H1 (cell line): ENCODE measurements at regions not wholly inside any gene's neighbourhood (a gene's known extent, or its start where the extent isn't known, plus 50 kb on each side); places are given as distances from the start of the nearest gene placed in this dataset.
A peak's percentile ranks its signal among the peaks of the same experiment; 100 is the strongest.

Experiments used
- CTCF ChIA-PET: fragments of 300-600 bp; sonication (Branson Sonifier 250); formaldehyde crosslinking; loops from one replicate; lab custom pipeline; 2021; ENCODE audit not compliant: partially characterized antibody; lab: Charles Lee
- POLR2A ChIA-PET: fragments of 300-600 bp; sonication (Branson Sonifier 250); formaldehyde crosslinking; loops from one replicate; lab custom pipeline; 2021; ENCODE audit warnings: inconsistent platforms; ENCODE audit not compliant: partially characterized antibody; lab: Charles Lee
- DNase-seq, 2 experiments: peaks; one replicate each; pipeline versions ENCODE4 v3.0.0 to v3.0.0-alpha.2; 2010 to 2022; ENCODE audit warnings: low spot score in 2 of 2, low read depth in 1 of 2, mixed read lengths in 1 of 2
- FAIRE-seq: peaks from 2 replicates; lab custom pipeline; 2011; peaks lifted over from hg19 to GRCh38; lab: Jason Lieb, UNC
- H2AFZ ChIP-seq: 2 replicates; pipeline ENCODE4 v1.8.1; 2012; ENCODE audit warnings: low read length, inconsistent platforms
- H2AK5ac ChIP-seq: 2 replicates; pipeline ENCODE4 v1.6.1; 2013; ENCODE audit warnings: low read depth, low read length
- H2BK120ac ChIP-seq: replicated peaks from 2 replicates; pipeline ENCODE3; 2013; ENCODE audit warnings: low read depth, low read length, inconsistent platforms
- H2BK12ac ChIP-seq: 2 replicates; pipeline ENCODE4 v1.6.1; 2013; ENCODE audit warnings: low read depth, low read length
- H2BK15ac ChIP-seq: 2 replicates; pipeline ENCODE4 v1.6.1; 2013; ENCODE audit warnings: low read length
- H2BK20ac ChIP-seq: 2 replicates; pipeline ENCODE4 v1.6.1; 2013; ENCODE audit warnings: low read length
- H2BK5ac ChIP-seq: 2 replicates; pipeline ENCODE4 v1.6.1; 2013; ENCODE audit warnings: low read depth, low read length
- H3K14ac ChIP-seq: 2 replicates; pipeline ENCODE4 v1.6.1; 2013; ENCODE audit warnings: inconsistent platforms; ENCODE audit not compliant: insufficient read length
- H3K18ac ChIP-seq: 2 replicates; pipeline ENCODE4 v1.6.1; 2013; ENCODE audit warnings: low read length; ENCODE audit errors: extremely low read depth
- H3K23ac ChIP-seq: 2 replicates; pipeline ENCODE4 v1.6.1; 2013; ENCODE audit warnings: inconsistent platforms; ENCODE audit not compliant: insufficient read length
- H3K23me2 ChIP-seq: 2 replicates; pipeline ENCODE4 v1.6.1; 2013; ENCODE audit warnings: low read depth, low read length
- H3K27ac ChIP-seq: 2 replicates; pipeline ENCODE4 v1.6.1; 2011; ENCODE audit warnings: low read depth, low read length, inconsistent platforms
- H3K27me3 ChIP-seq, 4 experiments: replicated peaks in 1 of 4; 1 replicate in 1 of 4; 2 replicates in 3 of 4; pipeline versions ENCODE4 v1.6.1 to v1.8.1; 2011 to 2013; ENCODE audit warnings: low read length in 3 of 4, mild to moderate bottlenecking in 3 of 4, inconsistent platforms in 2 of 4, mixed read lengths in 2 of 4, moderate library complexity in 1 of 4; ENCODE audit not compliant: control insufficient read depth in 3 of 4, insufficient read depth in 3 of 4; ENCODE audit errors: extremely low read depth in 1 of 4
- H3K36me3 ChIP-seq, 4 experiments: 2 replicates each; pipeline versions ENCODE4 v1.6.1 to v1.8.1; 2011 to 2013; ENCODE audit warnings: mild to moderate bottlenecking in 4 of 4, low read length in 3 of 4, moderate library complexity in 2 of 4, control low read depth in 1 of 4, inconsistent platforms in 1 of 4; ENCODE audit not compliant: insufficient read depth in 4 of 4, control insufficient read depth in 2 of 4
- H3K4ac ChIP-seq: replicated peaks from 2 replicates; pipeline ENCODE3; 2013; ENCODE audit warnings: low read length, low read depth, mixed read lengths, inconsistent platforms; ENCODE audit not compliant: insufficient read length
- H3K4me1 ChIP-seq, 4 experiments: replicated peaks in 1 of 4; 1 replicate in 1 of 4; 2 replicates in 3 of 4; pipeline versions ENCODE4 v1.6.1 to v1.8.1; 2011 to 2013; ENCODE audit warnings: low read length in 3 of 4, inconsistent platforms in 2 of 4, mixed read lengths in 1 of 4; ENCODE audit not compliant: insufficient read depth in 4 of 4, control insufficient read depth in 3 of 4
- H3K4me2 ChIP-seq, 2 experiments: 2 replicates each; pipeline versions ENCODE4 v1.6.1 to v1.8.1; 2011 to 2013; ENCODE audit warnings: low read depth in 2 of 2, low read length in 2 of 2, control low read depth in 1 of 2, inconsistent platforms in 1 of 2, mild to moderate bottlenecking in 1 of 2; ENCODE audit not compliant: insufficient read depth in 1 of 2
- H3K4me3 ChIP-seq, 4 experiments: fragments of 200-600, 300-600 bp in 1 of 4; sonication (generic), shearing (Covaris generic), sonication (Bioruptor Twin) in 1 of 4; 2 replicates each; pipeline versions ENCODE4 v1.5.1 to v1.8.1; 2011 to 2016; ENCODE audit warnings: low read length in 4 of 4, low read depth in 3 of 4, control low read depth in 2 of 4, inconsistent platforms in 2 of 4, mild to moderate bottlenecking in 2 of 4, mixed read lengths in 1 of 4, moderate library complexity in 1 of 4; ENCODE audit not compliant: insufficient read depth in 2 of 4; ENCODE audit errors: extremely low read depth in 1 of 4
- H3K56ac ChIP-seq: replicated peaks from 2 replicates; pipeline ENCODE3; 2013; ENCODE audit warnings: low read depth, mild to moderate bottlenecking, mixed read lengths, low read length, inconsistent platforms; ENCODE audit not compliant: insufficient read length
- H3K79me1 ChIP-seq: 2 replicates; pipeline ENCODE4 v1.6.1; 2013; ENCODE audit warnings: low read depth, low read length, control low read depth
- H3K79me2 ChIP-seq, 2 experiments: 2 replicates each; pipeline versions ENCODE4 v1.6.1 to v1.8.1; 2012 to 2013; ENCODE audit warnings: low read length in 2 of 2, mild to moderate bottlenecking in 2 of 2, inconsistent platforms in 1 of 2; ENCODE audit not compliant: insufficient read depth in 2 of 2, control insufficient read depth in 1 of 2
- H3K9ac ChIP-seq, 4 experiments: replicated peaks in 1 of 4; 1 replicate in 1 of 4; 2 replicates in 3 of 4; pipeline versions ENCODE4 v1.6.1 to v1.8.1; 2011 to 2013; ENCODE audit warnings: low read depth in 3 of 4, low read length in 3 of 4, control low read depth in 2 of 4, mild to moderate bottlenecking in 2 of 4, moderate library complexity in 2 of 4, inconsistent platforms in 1 of 4; ENCODE audit errors: extremely low read depth in 1 of 4
- H3K9me3 ChIP-seq, 2 experiments: 2 replicates each; pipeline versions ENCODE4 v1.6.1 to v1.8.1; 2012 to 2013; ENCODE audit warnings: mild to moderate bottlenecking in 2 of 2, moderate library complexity in 2 of 2, control low read depth in 1 of 2, inconsistent platforms in 1 of 2, low read depth in 1 of 2, low read length in 1 of 2, mixed read lengths in 1 of 2; ENCODE audit not compliant: insufficient read depth in 2 of 2
- H4K20me1 ChIP-seq, 2 experiments: replicated peaks in 1 of 2; 2 replicates each; pipeline versions ENCODE3 to v1.8.1; 2011 to 2013; ENCODE audit warnings: inconsistent platforms in 2 of 2, low read length in 2 of 2, mild to moderate bottlenecking in 1 of 2; ENCODE audit not compliant: insufficient read depth in 2 of 2, control insufficient read depth in 1 of 2
- H4K5ac ChIP-seq: 2 replicates; pipeline ENCODE4 v1.6.1; 2013; ENCODE audit warnings: low read length, low read depth, mixed read lengths, inconsistent platforms; ENCODE audit not compliant: insufficient read length
- H4K8ac ChIP-seq: 2 replicates; pipeline ENCODE4 v1.8.0; 2013; ENCODE audit warnings: mild to moderate bottlenecking, moderate library complexity, low read length, inconsistent platforms; ENCODE audit not compliant: insufficient read depth; ENCODE audit errors: extremely low read depth
- H4K91ac ChIP-seq: replicated peaks from 2 replicates; pipeline ENCODE3; 2013; ENCODE audit warnings: low read length, mixed read lengths, inconsistent platforms; ENCODE audit not compliant: insufficient read length
- FOSL1 ChIP-seq: IDR thresholded peaks from 2 replicates; pipeline ENCODE4 v1.6.1; 2011; ENCODE audit warnings: mild to moderate bottlenecking, low read depth, low read length, moderate library complexity; ENCODE audit not compliant: insufficient read depth
- GABPA ChIP-seq: IDR thresholded peaks from 2 replicates; pipeline ENCODE4 v1.6.1; 2011; ENCODE audit warnings: mild to moderate bottlenecking, low read length, moderate library complexity, borderline replicate concordance; ENCODE audit not compliant: insufficient read depth
- HDAC2 ChIP-seq, 2 experiments: fragments of 300-600 bp in 1 of 2; sonication (generic) in 1 of 2; IDR thresholded peaks; 2 replicates each; pipeline ENCODE4 v1.6.1; 2011 to 2012; ENCODE audit warnings: low read depth in 2 of 2, low read length in 2 of 2, mild to moderate bottlenecking in 2 of 2, moderate library complexity in 2 of 2, borderline replicate concordance in 1 of 2, inconsistent platforms in 1 of 2
- JUND ChIP-seq: IDR thresholded peaks from 2 replicates; pipeline ENCODE4 v1.6.1; 2011; ENCODE audit warnings: mild to moderate bottlenecking, improper control_type of control experiment, low read length
- POLR2AphosphoS5 ChIP-seq: IDR thresholded peaks from 2 replicates; pipeline ENCODE4 v1.6.1; 2011; ENCODE audit warnings: low read depth, low read length
- RFX5 ChIP-seq: IDR thresholded peaks from 2 replicates; pipeline ENCODE4 v1.6.1; 2011; ENCODE audit warnings: low read depth, low read length, improper control_type of control experiment, borderline replicate concordance
- RNF2 ChIP-seq: fragments of 200-900, 300-1000 bp; sonication (generic); IDR thresholded peaks from 2 replicates; pipeline ENCODE4 v1.7.1; 2016; ENCODE audit warnings: borderline replicate concordance, low read depth, mild to moderate bottlenecking, antibody characterized with exemption, low read length; ENCODE audit not compliant: poor library complexity, severe bottlenecking; ENCODE audit errors: missing control alignments
- WGBS, 2 experiments: shearing (Covaris generic) in 1 of 2; methylation state at CpG; one replicate each; pipeline versions ENCODE4 v1.1.6 to v1.1.7; 2013 to 2015; ENCODE audit warnings: low lambda C conversion rate in 2 of 2, mixed read lengths in 2 of 2, inconsistent platforms in 1 of 2, low coverage in 1 of 2, missing lambda C conversion rate in 1 of 2; ENCODE audit not compliant: insufficient replicate concordance in 2 of 2, insufficient coverage in 1 of 2, insufficient read length in 1 of 2; ENCODE audit errors: extremely low coverage in 1 of 2, missing lambda C conversion rate in 1 of 2; 5-methylcytosine and 5-hydroxymethylcytosine counted together
- TF ChIP-seq, protein P1 (sequence below): IDR thresholded peaks from 2 replicates; pipeline ENCODE4 v1.6.1; 2012; ENCODE audit warnings: inconsistent platforms
- TF ChIP-seq, protein P2 (sequence below), 3 experiments: IDR thresholded peaks; 1 replicate in 2 of 3; 2 replicates in 1 of 3; pipeline versions ENCODE4 v1.5.1 to v1.6.1; 2011; ENCODE audit warnings: low read length in 3 of 3, mild to moderate bottlenecking in 3 of 3, inconsistent platforms in 2 of 3, low read depth in 1 of 3, moderate library complexity in 1 of 3; ENCODE audit not compliant: insufficient read depth in 1 of 3; ENCODE audit errors: control extremely low read depth in 1 of 3

GRCh38 chr18:78727057-78727739 lies 252.4 kb upstream of the SALL3 start:
- DNase-seq: no peak
- no peak for TF ChIP-seq GABPA
- TF ChIP-seq, protein P1, sequence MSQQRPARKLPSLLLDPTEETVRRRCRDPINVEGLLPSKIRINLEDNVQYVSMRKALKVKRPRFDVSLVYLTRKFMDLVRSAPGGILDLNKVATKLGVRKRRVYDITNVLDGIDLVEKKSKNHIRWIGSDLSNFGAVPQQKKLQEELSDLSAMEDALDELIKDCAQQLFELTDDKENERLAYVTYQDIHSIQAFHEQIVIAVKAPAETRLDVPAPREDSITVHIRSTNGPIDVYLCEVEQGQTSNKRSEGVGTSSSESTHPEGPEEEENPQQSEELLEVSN: no peak
- TF ChIP-seq FOSL1: no peak
- TF ChIP-seq JUND: no peak
- no peak for TF ChIP-seq POLR2AphosphoS5
- no peak for TF ChIP-seq RFX5
- TF ChIP-seq, protein P2, sequence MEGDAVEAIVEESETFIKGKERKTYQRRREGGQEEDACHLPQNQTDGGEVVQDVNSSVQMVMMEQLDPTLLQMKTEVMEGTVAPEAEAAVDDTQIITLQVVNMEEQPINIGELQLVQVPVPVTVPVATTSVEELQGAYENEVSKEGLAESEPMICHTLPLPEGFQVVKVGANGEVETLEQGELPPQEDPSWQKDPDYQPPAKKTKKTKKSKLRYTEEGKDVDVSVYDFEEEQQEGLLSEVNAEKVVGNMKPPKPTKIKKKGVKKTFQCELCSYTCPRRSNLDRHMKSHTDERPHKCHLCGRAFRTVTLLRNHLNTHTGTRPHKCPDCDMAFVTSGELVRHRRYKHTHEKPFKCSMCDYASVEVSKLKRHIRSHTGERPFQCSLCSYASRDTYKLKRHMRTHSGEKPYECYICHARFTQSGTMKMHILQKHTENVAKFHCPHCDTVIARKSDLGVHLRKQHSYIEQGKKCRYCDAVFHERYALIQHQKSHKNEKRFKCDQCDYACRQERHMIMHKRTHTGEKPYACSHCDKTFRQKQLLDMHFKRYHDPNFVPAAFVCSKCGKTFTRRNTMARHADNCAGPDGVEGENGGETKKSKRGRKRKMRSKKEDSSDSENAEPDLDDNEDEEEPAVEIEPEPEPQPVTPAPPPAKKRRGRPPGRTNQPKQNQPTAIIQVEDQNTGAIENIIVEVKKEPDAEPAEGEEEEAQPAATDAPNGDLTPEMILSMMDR (IDR thresholded peaks at IDR 0.05; ENCODE audit: control extremely low read depth in 1 of 3, insufficient read depth in 1 of 3, low read depth in 1 of 3, low read length in 3 of 3): no peak
- no peak for TF ChIP-seq HDAC2 (IDR thresholded peaks at IDR 0.05; ENCODE audit: borderline replicate concordance in 1 of 2, low read depth in 2 of 2, low read length in 2 of 2)
- no peak for TF ChIP-seq RNF2

More at GRCh38 chr18:78727057-78727739, 252.4 kb upstream of the SALL3 start:
- Histone ChIP-seq H3K14ac (no peak overlapping the region), H2BK120ac (no peak overlapping the region), H3K4me3 (no peak overlapping the region), H3K4ac (no peak overlapping the region), H4K20me1 (no peaks in the 10 kb centered on the region), H3K27ac (no peak overlapping the region), H4K8ac (no peak overlapping the region), H4K91ac (peak overlapping the region; percentile 12), H3K18ac (no peak overlapping the region), H2AK5ac (no peak overlapping the region), H3K9ac (no peak overlapping the region), H3K79me1 (no peaks in the 10 kb centered on the region), H3K79me2 (no peaks in the 10 kb centered on the region), H2BK5ac (no peak overlapping the region), H3K4me1 (peaks cover 3 to 14% (median 7%) of the 10 kb centered on the region in 4 experiments), H3K27me3 (peaks cover 0 to 2% (median 0%) of the 10 kb centered on the region in 4 experiments; a peak in 1 of 7 replicates), H2AFZ (no peak overlapping the region; the same call in 1 of the 2 replicates), H3K36me3 (no peaks in the 10 kb centered on the region), H3K9me3 (no peaks in the 10 kb centered on the region), H3K23ac (no peak overlapping the region), H4K5ac (no peak overlapping the region), H2BK15ac (no peak overlapping the region; the same call in 1 of the 2 replicates), H3K4me2 (no peak overlapping the region), H3K56ac (no peak overlapping the region), H2BK20ac (no peak overlapping the region), H2BK12ac (no peak overlapping the region), H3K23me2 (no peaks in the 10 kb centered on the region)
- no peak for FAIRE-seq
- CTCF ChIA-PET: no interaction called here
- 86% methylated on average over 25 of the region's 25 CpGs; no CpG with 5 or more reads in 1 of the 2 experiments for WGBS, 2 experiments
- POLR2A ChIA-PET: no interaction called here
